IMR-90 (cell line): ENCODE measurements at regions not wholly inside any gene's neighbourhood (a gene's known extent, or its start where the extent isn't known, plus 50 kb on each side); places are given as distances from the start of the nearest gene placed in this dataset.

ENCODE experiments used
- ATAC-seq: fragments of 200-7000 bp; cut with Tn5 transposase; 2 replicates; pipeline ENCODE4 v1.9.1; 2020; ENCODE audit warnings: low read depth, mild to moderate bottlenecking, moderate library complexity
- BruUV-seq: library from RNA; stranded (reverse); fragments of 400-500 nt; replicated peaks from 2 replicates; lab custom pipeline; 2021; lab: Mats Ljungman, UMichigan
- CTCF ChIA-PET: fragments of 300-600 bp; formaldehyde crosslinking; extraction: SDS; loops from one replicate; lab custom pipeline; 2021; ENCODE audit warnings: antibody characterized with exemption; lab: Yijun Ruan, JAX
- POLR2A ChIA-PET: fragments of 300-600 bp; sonication (Branson Sonifier 250); formaldehyde crosslinking; loops from one replicate; lab custom pipeline; 2022; ENCODE audit warnings: antibody characterized with exemption; ENCODE audit not compliant: unreplicated experiment; lab: Charles Lee
- DNase-seq: peaks from one replicate; pipeline ENCODE4 v3.0.0; 2013
- H2AFZ ChIP-seq: replicated peaks from 2 replicates; pipeline ENCODE3; 2013; ENCODE audit warnings: low read length, mild to moderate bottlenecking; ENCODE audit not compliant: poor library complexity
- H2AK5ac ChIP-seq: 2 replicates; pipeline ENCODE4 v1.6.1; 2013; ENCODE audit warnings: low read depth, low read length, inconsistent platforms
- H2AK9ac ChIP-seq: replicated peaks from 2 replicates; pipeline ENCODE3; 2013; ENCODE audit warnings: mild to moderate bottlenecking, low read depth, low read length, moderate library complexity; ENCODE audit not compliant: poor library complexity
- H2BK120ac ChIP-seq: 2 replicates; pipeline ENCODE4 v1.6.1; 2013; ENCODE audit warnings: low read depth, low read length, inconsistent platforms
- H2BK15ac ChIP-seq: 3 replicates; pipeline ENCODE4 v1.6.1; 2013; ENCODE audit warnings: low read depth, low read length, inconsistent platforms
- H2BK20ac ChIP-seq: 2 replicates; pipeline ENCODE4 v1.6.1; 2013; ENCODE audit warnings: low read depth, mild to moderate bottlenecking, inconsistent platforms, low read length, moderate library complexity
- H2BK5ac ChIP-seq: 2 replicates; pipeline ENCODE4 v1.6.1; 2013; ENCODE audit warnings: mild to moderate bottlenecking, low read depth, low read length, inconsistent platforms; ENCODE audit not compliant: poor library complexity, severe bottlenecking
- H3K14ac ChIP-seq: replicated peaks from 2 replicates; pipeline ENCODE4 v1.6.1; 2013; ENCODE audit warnings: low read depth, low read length, inconsistent platforms
- H3K18ac ChIP-seq: 2 replicates; pipeline ENCODE4 v1.6.1; 2013; ENCODE audit warnings: low read depth, low read length, control low read depth
- H3K23ac ChIP-seq: 2 replicates; pipeline ENCODE4 v1.6.1; 2013; ENCODE audit warnings: low read depth, low read length, inconsistent platforms
- H3K27ac ChIP-seq: 2 replicates; pipeline ENCODE4 v1.5.1; 2013; ENCODE audit warnings: mild to moderate bottlenecking, control low read depth, low read length; ENCODE audit not compliant: insufficient read depth
- H3K27me3 ChIP-seq: 2 replicates; pipeline ENCODE4 v1.6.1; 2013; ENCODE audit warnings: low read length; ENCODE audit not compliant: control insufficient read depth, insufficient read depth
- H3K36me3 ChIP-seq: 2 replicates; pipeline ENCODE4 v1.6.1; 2013; ENCODE audit warnings: low read length, mixed read lengths; ENCODE audit not compliant: control insufficient read depth, insufficient read depth
- H3K4ac ChIP-seq: 2 replicates; pipeline ENCODE4 v1.6.1; 2013; ENCODE audit warnings: low read depth, low read length, inconsistent platforms
- H3K4me1 ChIP-seq: 2 replicates; pipeline ENCODE4 v1.6.1; 2013; ENCODE audit warnings: low read length, mixed read lengths; ENCODE audit not compliant: control insufficient read depth, insufficient read depth
- H3K4me2 ChIP-seq: 2 replicates; pipeline ENCODE4 v1.6.1; 2013; ENCODE audit warnings: low read depth, mild to moderate bottlenecking, control low read depth, low read length, moderate library complexity
- H3K4me3 ChIP-seq: 2 replicates; pipeline ENCODE4 v1.5.1; 2013; ENCODE audit warnings: low read depth, mild to moderate bottlenecking, control low read depth, low read length, moderate library complexity; ENCODE audit not compliant: insufficient read depth
- H3K56ac ChIP-seq: 2 replicates; pipeline ENCODE4 v1.6.1; 2013; ENCODE audit warnings: low read length, inconsistent platforms; ENCODE audit not compliant: insufficient read depth; ENCODE audit errors: extremely low read depth
- H3K79me1 ChIP-seq, 2 experiments: 2 replicates each; pipeline ENCODE4 v1.6.1; 2013; ENCODE audit warnings: low read length in 2 of 2, inconsistent platforms in 1 of 2, low read depth in 1 of 2
- H3K9ac ChIP-seq: 2 replicates; pipeline ENCODE4 v1.6.1; 2013; ENCODE audit warnings: low read depth, low read length, control low read depth
- H3K9me1 ChIP-seq: 2 replicates; pipeline ENCODE4 v1.6.1; 2013; ENCODE audit warnings: low read length, inconsistent platforms; ENCODE audit not compliant: insufficient read depth
- H3K9me3 ChIP-seq: 2 replicates; pipeline ENCODE4 v1.6.1; 2013; ENCODE audit warnings: low read length; ENCODE audit not compliant: control insufficient read depth, insufficient read depth
- H4K20me1 ChIP-seq: 2 replicates; pipeline ENCODE4 v1.6.1; 2013; ENCODE audit warnings: low read length, inconsistent platforms; ENCODE audit not compliant: insufficient read depth
- H4K5ac ChIP-seq: 2 replicates; pipeline ENCODE4 v1.6.1; 2013; ENCODE audit warnings: mild to moderate bottlenecking, low read depth, low read length, control low read depth
- H4K8ac ChIP-seq, 2 experiments: 2 replicates each; pipeline ENCODE4 v1.6.1; 2013; ENCODE audit warnings: low read depth in 2 of 2, low read length in 2 of 2, control low read depth in 1 of 2, inconsistent platforms in 1 of 2
- H4K91ac ChIP-seq: 2 replicates; pipeline ENCODE4 v1.6.1; 2013; ENCODE audit warnings: low read depth, low read length, inconsistent platforms; ENCODE audit not compliant: insufficient read depth
- BHLHE40 ChIP-seq: fragments of 150-350 bp; IDR thresholded peaks from 2 replicates; pipeline ENCODE4 v1.6.1; 2016; ENCODE audit warnings: mild to moderate bottlenecking, low read depth, low read length
- CHD1 ChIP-seq: IDR thresholded peaks from 2 replicates; pipeline ENCODE4 v1.6.1; 2012; ENCODE audit warnings: low read depth, low read length, improper control_type of control experiment
- MAFK ChIP-seq: IDR thresholded peaks from 2 replicates; pipeline ENCODE4 v1.6.1; 2012; ENCODE audit warnings: low read depth, low read length, improper control_type of control experiment
- MXI1 ChIP-seq: IDR thresholded peaks from 2 replicates; pipeline ENCODE4 v1.6.1; 2012; ENCODE audit warnings: low read depth, mild to moderate bottlenecking, low read length, moderate library complexity, borderline replicate concordance
- NFE2L2 ChIP-seq: fragments of 150-350 bp; IDR thresholded peaks from 2 replicates; pipeline ENCODE4 v1.6.1; 2016; ENCODE audit warnings: low read depth, mild to moderate bottlenecking, low read length
- RAD21 ChIP-seq: IDR thresholded peaks from 2 replicates; pipeline ENCODE4 v1.6.1; 2012; ENCODE audit warnings: low read length, improper control_type of control experiment
- RCOR1 ChIP-seq: IDR thresholded peaks from 2 replicates; pipeline ENCODE4 v1.6.1; 2012; ENCODE audit warnings: mild to moderate bottlenecking, low read length, improper control_type of control experiment; ENCODE audit not compliant: insufficient replicate concordance
- dilution Hi-C: fragments of 300-500 bp; cut with HindIII; formaldehyde crosslinking; loops from one replicate; pipeline ENCODE4 v1.14.3; 2018; ENCODE audit warnings: low sequenced_read_pairs; ENCODE audit not compliant: unreplicated experiment
- in situ Hi-C: fragments of 300-500 bp; cut with MboI; formaldehyde crosslinking; loops from 3 replicates; pipeline ENCODE4 v1.14.3; 2019; ENCODE audit warnings: low sequenced_read_pairs, inconsistent platforms, mixed read lengths
- intact Hi-C: fragments of 100-400 bp; cut with micrococcal nuclease; formaldehyde crosslinking; loops from 2 replicates; pipeline ENCODE4 v1.10.0; 2022
- TF ChIP-seq, protein P1 (sequence below): fragments of 150-350 bp; IDR thresholded peaks from 2 replicates; pipeline ENCODE4 v1.6.1; 2017; ENCODE audit warnings: mild to moderate bottlenecking, antibody characterized with exemption, low read length, low read depth
- TF ChIP-seq, protein P2 (sequence below): fragments of 150-350 bp; IDR thresholded peaks from 2 replicates; pipeline ENCODE4 v1.6.1; 2016; ENCODE audit warnings: low read depth, mild to moderate bottlenecking, low read length, moderate library complexity, borderline replicate concordance

DNA sequence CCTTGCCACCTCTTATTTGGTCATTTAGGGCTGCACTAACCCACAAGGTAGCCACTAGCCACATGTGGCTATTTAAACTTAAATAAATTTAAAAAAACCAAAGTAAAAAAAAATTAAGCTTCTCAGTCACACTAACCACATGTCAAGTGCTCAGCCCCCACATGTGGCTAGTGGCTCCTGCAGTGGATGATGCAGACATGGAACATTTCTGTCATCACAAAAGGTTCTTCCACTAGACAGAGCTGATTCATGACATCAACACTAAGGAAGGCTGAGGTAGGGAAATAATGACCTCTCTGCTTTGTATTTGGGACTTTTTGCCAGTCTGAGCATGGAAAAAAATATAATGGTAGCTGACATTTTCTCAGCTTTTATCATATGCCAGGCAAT is 173.0 kb upstream of the FERMT1 start:
- dilution Hi-C loops, result no loop called here
- TF ChIP-seq BHLHE40 (no peak), MXI1 (no peak), CHD1 (no peak), RAD21 (no peak), MAFK (no peak), NFE2L2 (no peak), RCOR1 (no peak)
- TF ChIP-seq, protein P1, sequence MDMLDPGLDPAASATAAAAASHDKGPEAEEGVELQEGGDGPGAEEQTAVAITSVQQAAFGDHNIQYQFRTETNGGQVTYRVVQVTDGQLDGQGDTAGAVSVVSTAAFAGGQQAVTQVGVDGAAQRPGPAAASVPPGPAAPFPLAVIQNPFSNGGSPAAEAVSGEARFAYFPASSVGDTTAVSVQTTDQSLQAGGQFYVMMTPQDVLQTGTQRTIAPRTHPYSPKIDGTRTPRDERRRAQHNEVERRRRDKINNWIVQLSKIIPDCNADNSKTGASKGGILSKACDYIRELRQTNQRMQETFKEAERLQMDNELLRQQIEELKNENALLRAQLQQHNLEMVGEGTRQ, result no peak
- TF ChIP-seq, protein P2, sequence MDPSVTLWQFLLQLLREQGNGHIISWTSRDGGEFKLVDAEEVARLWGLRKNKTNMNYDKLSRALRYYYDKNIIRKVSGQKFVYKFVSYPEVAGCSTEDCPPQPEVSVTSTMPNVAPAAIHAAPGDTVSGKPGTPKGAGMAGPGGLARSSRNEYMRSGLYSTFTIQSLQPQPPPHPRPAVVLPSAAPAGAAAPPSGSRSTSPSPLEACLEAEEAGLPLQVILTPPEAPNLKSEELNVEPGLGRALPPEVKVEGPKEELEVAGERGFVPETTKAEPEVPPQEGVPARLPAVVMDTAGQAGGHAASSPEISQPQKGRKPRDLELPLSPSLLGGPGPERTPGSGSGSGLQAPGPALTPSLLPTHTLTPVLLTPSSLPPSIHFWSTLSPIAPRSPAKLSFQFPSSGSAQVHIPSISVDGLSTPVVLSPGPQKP, result no peak

More for the DNA sequence above, 173.0 kb upstream of the FERMT1 start:
- Histone ChIP-seq H3K56ac (no peak overlapping the region), H3K4ac (no peak overlapping the region), H3K36me3 (no peaks in the 10 kb centered on the region), H4K8ac (no peak overlapping the region), H2BK20ac (no peak overlapping the region), H3K4me1 (no peaks in the 10 kb centered on the region), H3K9ac (no peak overlapping the region), H3K23ac (no peak overlapping the region), H2BK120ac (no peak overlapping the region), H3K27me3 (no peaks in the 10 kb centered on the region), H4K20me1 (no peaks in the 10 kb centered on the region), H3K18ac (no peak overlapping the region), H2AK5ac (no peak overlapping the region), H3K14ac (no peak overlapping the region), H3K4me3 (no peak overlapping the region), H4K5ac (no peak overlapping the region), H3K79me1 (no peaks in the 10 kb centered on the region), H4K91ac (no peak overlapping the region), H3K9me3 (no peaks in the 10 kb centered on the region), H2BK15ac (no peak overlapping the region), H3K9me1 (no peaks in the 10 kb centered on the region), H2AK9ac (no peak overlapping the region), H2AFZ (no peak overlapping the region), H3K4me2 (no peak overlapping the region), H2BK5ac (no peak overlapping the region), H3K27ac (no peak overlapping the region)
- ChIA-PET POLR2A (no interaction called here), CTCF (no interaction called here)
- DNase-seq, result no peak
- in situ Hi-C loops, result no loop called here
- intact Hi-C loops, result no loop called here
- no peak for ATAC-seq
- BruUV-seq, result no TSS peak
